ENCODE measurements at regions not wholly inside any gene's neighbourhood (a gene's known extent, or its start where the extent isn't known, plus 50 kb on each side); places are given as distances from the start of the nearest gene placed in this dataset.

DNA sequence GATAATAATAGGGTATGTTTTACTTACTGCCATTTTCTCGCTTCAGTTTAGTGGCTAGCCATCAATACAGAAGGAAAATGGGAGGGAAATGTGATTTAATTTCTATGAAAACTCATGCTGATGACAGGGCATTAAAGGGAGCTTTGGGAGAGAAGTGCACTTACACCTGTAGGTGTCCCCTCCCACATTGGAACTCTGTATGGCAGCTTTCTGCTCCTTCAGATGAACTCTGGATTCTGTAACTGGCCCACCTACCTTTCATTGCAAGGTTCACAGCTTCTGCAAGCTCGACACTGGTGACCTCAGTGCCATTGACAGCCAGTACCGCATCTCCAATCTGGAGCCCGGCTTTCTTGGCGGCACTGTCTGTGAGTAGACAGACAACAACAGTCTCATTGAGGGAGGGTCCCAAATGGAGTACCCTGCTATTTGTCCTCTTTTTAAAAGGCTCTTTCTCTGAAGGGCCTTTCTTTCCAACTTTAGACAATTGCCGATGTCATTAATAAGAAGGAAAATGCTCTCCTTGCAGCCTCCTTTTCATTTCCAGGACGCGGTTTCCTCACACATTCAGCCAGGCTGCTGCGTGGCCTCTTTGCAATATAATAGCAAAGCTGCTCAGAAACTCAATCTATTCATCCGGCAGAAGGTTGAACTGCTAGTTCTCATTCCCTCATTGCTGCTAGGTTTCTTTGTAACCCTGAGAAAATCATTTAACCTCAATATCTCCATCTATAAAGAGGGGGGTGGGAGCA lies 63.6 kb downstream of the NUDT12 start:
- DNase-seq (ENCODE audit: low read depth) = no peak
- Histone ChIP-seq H3K4me3 (ENCODE audit: low read depth, low read length) (no peak overlapping the region), H3K36me3 (ENCODE audit: control insufficient read depth, insufficient read depth, low read length) (no peaks in the 10 kb centered on the region), H3K27me3 (ENCODE audit: control insufficient read depth, insufficient read depth, low read length) (no peaks in the 10 kb centered on the region)
- ChIA-PET CTCF (interaction anchor here (1.3 to 1.6 kb wide), 2 partner anchors 11 to 274 kb away, joined by 3 to 4 read pairs; no protein-coding TSS in a partner anchor), POLR2A (no interaction called here)
- TF ChIP-seq, protein P1, sequence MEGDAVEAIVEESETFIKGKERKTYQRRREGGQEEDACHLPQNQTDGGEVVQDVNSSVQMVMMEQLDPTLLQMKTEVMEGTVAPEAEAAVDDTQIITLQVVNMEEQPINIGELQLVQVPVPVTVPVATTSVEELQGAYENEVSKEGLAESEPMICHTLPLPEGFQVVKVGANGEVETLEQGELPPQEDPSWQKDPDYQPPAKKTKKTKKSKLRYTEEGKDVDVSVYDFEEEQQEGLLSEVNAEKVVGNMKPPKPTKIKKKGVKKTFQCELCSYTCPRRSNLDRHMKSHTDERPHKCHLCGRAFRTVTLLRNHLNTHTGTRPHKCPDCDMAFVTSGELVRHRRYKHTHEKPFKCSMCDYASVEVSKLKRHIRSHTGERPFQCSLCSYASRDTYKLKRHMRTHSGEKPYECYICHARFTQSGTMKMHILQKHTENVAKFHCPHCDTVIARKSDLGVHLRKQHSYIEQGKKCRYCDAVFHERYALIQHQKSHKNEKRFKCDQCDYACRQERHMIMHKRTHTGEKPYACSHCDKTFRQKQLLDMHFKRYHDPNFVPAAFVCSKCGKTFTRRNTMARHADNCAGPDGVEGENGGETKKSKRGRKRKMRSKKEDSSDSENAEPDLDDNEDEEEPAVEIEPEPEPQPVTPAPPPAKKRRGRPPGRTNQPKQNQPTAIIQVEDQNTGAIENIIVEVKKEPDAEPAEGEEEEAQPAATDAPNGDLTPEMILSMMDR (IDR thresholded peaks at IDR 0.05; ENCODE audit: insufficient read depth, low read depth, low read length) = no peak

DNA sequence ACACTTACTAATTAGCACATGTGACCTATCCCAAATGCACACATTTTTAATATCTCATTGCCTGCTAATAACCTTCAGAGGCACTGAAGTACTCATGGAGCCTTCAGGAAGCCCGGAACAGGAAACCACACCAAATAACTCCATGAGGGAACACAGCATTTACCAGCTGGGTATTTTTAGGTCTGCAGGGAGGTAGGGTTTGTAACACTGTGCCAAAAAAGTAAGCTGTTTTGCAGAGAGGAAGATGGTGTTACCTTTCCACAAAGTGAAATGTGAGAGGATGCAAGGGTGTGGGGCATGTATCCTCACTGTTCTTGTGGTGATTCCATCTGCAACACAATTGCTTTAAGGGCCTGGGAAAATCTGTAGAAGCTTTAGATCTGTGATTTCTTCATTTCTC lies 64.4 kb downstream of the NUDT12 start:
- DNase-seq (ENCODE audit: low read depth) = no peak
- POLR2A ChIA-PET = interaction anchor here (0.6 kb wide), 1 partner anchor 632 kb away, joined by 5 read pairs; no protein-coding TSS in a partner anchor
- Histone ChIP-seq H3K4me3 (ENCODE audit: low read depth, low read length) (no peak overlapping the region), H3K36me3 (ENCODE audit: control insufficient read depth, insufficient read depth, low read length) (no peaks in the 10 kb centered on the region), H3K27me3 (ENCODE audit: control insufficient read depth, insufficient read depth, low read length) (no peaks in the 10 kb centered on the region)
- TF ChIP-seq, protein P1 (IDR thresholded peaks at IDR 0.05; ENCODE audit: insufficient read depth, low read depth, low read length) = no peak
- CTCF ChIA-PET = interaction anchor here (1.3 to 1.6 kb wide), 2 partner anchors 10 to 273 kb away, joined by 3 to 4 read pairs; no protein-coding TSS in a partner anchor

DNA sequence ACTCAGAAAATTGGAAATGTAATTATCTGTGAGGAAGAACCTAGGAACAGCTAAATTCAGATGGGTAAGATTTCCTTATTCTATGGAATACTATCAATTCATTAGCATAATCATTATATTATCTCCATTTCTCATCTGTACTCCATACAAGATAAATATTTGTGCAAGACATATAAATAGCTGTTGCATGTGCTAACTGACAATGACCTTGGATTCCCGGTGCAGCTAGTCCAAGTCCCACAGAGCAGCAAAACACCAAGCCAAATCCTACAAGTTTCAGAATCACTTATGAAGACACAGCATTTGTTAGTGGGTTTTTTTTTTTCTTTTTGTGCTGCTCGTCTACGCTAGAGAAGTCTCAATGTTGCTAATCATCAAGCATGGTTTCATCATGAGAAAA lies 64.8 kb downstream of the NUDT12 start:
- Histone ChIP-seq H3K27me3 (ENCODE audit: control insufficient read depth, insufficient read depth, low read length) (no peaks in the 10 kb centered on the region), H3K36me3 (ENCODE audit: control insufficient read depth, insufficient read depth, low read length) (no peaks in the 10 kb centered on the region), H3K4me3 (ENCODE audit: low read depth, low read length) (no peak overlapping the region)
- DNase-seq (ENCODE audit: low read depth) = no peak
- TF ChIP-seq, protein P1 (IDR thresholded peaks at IDR 0.05; ENCODE audit: insufficient read depth, low read depth, low read length) = no peak
- POLR2A ChIA-PET = interaction anchor here (0.6 kb wide), 1 partner anchor 632 kb away, joined by 5 read pairs; no protein-coding TSS in a partner anchor
- CTCF ChIA-PET = interaction anchor here (1.3 to 1.6 kb wide), 2 partner anchors 10 to 273 kb away, joined by 3 to 4 read pairs; no protein-coding TSS in a partner anchor

DNA sequence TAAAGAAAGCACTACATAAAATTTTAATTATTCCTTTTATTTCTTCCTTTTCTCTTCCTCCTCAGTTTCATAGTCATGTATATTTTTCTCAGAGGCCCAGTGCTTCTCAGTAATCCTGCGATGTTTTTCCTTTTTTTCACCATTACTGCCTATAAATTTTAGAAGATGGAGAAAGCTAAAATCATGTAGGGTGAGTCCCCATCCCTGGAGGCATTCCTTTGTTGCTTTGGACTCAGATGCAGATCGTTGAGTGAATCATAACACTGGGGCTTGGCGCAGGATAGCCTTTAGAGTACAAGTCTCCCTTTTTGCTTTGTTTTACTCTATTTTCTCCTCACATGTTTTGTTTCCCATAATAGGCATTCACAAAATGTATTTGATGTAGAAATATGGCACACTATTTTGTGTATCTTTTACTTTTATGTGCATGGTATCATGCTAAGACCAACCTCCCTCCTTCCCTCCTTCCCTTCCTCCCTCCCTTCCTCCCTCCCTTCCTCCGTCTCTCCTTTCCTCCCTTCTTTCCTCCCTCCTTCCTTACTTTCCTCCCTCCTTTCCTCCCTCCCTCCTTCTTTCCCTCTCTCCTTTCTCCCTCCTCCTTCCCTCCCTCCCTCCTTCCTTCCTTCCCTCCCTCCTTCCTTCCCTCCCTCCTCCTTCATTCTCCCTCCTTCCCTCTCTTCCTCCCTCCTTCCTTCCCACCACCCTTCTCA lies 72.4 kb downstream of the NUDT12 start:
- no peak for DNase-seq (ENCODE audit: low read depth)
- TF ChIP-seq, protein P1 (IDR thresholded peaks at IDR 0.05; ENCODE audit: insufficient read depth, low read depth, low read length) = no peak

DNA sequence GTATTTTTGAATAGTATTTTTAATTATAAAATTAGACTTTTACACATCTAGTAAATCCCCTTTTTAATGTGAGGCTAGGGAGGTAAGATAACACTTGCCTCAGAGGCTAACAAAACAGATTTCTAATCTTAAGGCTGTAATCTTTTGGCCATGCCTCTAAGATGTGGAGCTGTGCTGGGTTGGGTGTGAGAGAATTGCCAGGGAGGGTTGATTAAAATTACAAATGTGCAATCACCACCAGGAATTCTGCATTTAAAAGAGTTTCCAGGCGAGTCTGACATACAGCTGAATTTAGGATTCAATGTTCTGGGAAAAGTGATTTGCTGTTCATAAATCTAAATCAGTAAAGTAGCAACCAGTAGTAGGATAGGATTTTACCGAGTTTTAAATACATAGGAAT lies 73.3 kb downstream of the NUDT12 start:
- H3K4me3 ChIP-seq (ENCODE audit: low read depth, low read length) = no peak overlapping the region
- no peaks in the 10 kb centered on the region for H3K36me3 ChIP-seq (ENCODE audit: control insufficient read depth, insufficient read depth, low read length)
- no peak for DNase-seq (ENCODE audit: low read depth)
- no peaks in the 10 kb centered on the region for H3K27me3 ChIP-seq (ENCODE audit: control insufficient read depth, insufficient read depth, low read length)
- TF ChIP-seq, protein P1 (IDR thresholded peaks at IDR 0.05; ENCODE audit: insufficient read depth, low read depth, low read length) = no peak
- ChIA-PET POLR2A (no interaction called here), CTCF (interaction anchor here (0.6 to 3.8 kb wide), 4 partner anchors 11 to 196 kb away, joined by 4 to 20 read pairs (median 4); no protein-coding TSS in a partner anchor)

More for the DNA sequence above, 72.4 kb downstream of the NUDT12 start:
- Histone ChIP-seq H3K36me3 (ENCODE audit: control insufficient read depth, insufficient read depth, low read length) (no peaks in the 10 kb centered on the region), H3K27me3 (ENCODE audit: control insufficient read depth, insufficient read depth, low read length) (no peaks in the 10 kb centered on the region), H3K4me3 (ENCODE audit: low read depth, low read length) (no peak overlapping the region)
- POLR2A ChIA-PET = no interaction called here
- CTCF ChIA-PET = interaction anchor here (0.8 to 3.8 kb wide), 2 partner anchors 15 to 29 kb away, joined by 4 to 20 read pairs; no protein-coding TSS in a partner anchor

Measured in BJ (cell line).